Medulla oblongata (tissue), 1 donor: ENCODE measurements at regions not wholly inside any gene's neighbourhood (a gene's known extent, or its start where the extent isn't known, plus 50 kb on each side); places are given as distances from the start of the nearest gene placed in this dataset.
"Not testable (repeated sequence)": the region's sequence is repeated elsewhere in the genome, so short reads cannot be mapped to it uniquely, and the experiment has no call there.

Experiments
- DNase-seq: peaks from one replicate; pipeline ENCODE4 v3.0.0-alpha.2; 2015; ENCODE audit errors: extremely low spot score

DNA sequence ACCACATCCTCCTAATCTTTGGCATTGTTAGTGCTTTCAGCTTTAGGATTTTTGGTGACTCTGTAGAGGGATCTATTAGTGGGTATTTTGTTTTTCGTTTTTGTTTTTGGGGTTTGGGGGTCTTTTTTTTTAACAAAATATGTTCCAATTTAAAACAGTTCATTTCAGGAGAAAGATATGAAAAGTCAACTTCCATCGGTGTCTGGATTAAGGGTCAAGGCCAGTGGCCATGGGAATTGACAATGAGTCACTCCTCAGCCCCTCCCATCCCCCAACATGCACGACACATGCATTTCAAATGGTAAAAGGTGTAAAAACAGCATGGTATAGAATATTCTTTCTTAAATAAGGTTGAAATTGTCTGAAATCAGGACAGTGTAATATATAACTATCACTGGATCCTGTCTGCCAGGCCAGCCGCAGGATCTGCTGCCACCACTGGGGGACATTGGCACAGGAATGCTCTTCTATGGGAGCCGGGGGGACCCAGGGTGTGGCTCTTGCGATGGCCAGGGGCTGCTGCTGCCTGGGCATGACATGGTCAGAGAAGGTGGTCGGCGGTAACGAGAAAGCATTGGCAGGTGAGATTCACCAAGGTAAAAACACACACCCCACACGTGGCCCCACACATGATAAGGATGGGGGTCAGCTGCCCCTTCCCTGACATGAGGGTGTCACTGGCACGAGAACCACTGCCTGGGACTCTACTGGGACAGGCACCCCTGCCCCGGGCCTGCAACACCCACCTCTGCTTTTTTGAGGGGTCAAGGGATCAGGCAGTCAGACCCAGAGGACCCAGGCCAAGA is 126.2 kb upstream of the KCTD7 start:
- DNase-seq = no peak

DNA sequence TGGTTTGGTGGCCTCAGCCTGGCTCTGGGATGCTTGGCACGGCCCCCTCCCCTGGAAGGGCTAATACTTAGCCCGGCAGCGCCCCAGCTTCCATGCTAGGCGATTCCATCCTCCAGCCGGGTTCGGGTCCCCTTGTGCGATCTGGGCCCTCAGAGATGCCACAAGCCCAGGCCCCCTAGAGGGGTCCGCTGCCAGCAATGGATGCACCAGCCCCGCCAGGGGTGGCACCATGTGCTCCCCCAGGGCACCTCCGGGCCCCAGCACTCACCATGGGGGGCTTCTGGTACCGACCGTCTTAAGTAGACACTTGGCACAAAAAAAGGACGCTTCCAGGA is 125.7 kb upstream of the KCTD7 start:
- DNase-seq = no peak

DNA sequence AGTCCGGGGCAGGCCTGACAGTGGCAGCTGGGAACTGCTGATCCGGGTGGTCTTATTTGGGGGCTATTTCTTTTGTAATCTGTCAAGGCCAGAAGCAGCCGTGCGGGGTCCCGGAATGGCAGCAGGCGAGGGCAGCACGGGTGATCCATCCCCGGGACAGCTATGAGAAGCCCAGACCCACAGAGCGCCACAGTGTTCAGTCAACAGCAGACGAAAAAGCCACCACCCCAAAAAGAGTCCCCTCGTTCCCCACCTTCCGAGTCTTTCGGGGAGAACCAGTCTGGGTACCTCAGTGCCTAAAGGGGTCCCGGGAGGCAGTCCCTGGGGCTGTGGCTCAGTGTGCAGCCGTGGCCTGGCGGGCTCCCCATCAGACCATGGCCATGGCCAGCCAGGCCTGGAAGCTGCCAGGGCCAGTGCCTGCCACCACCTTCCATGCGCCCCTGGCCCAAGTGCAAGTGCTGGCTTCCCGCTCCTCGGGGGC is 125.1 kb upstream of the KCTD7 start:
- DNase-seq = no peak

DNA sequence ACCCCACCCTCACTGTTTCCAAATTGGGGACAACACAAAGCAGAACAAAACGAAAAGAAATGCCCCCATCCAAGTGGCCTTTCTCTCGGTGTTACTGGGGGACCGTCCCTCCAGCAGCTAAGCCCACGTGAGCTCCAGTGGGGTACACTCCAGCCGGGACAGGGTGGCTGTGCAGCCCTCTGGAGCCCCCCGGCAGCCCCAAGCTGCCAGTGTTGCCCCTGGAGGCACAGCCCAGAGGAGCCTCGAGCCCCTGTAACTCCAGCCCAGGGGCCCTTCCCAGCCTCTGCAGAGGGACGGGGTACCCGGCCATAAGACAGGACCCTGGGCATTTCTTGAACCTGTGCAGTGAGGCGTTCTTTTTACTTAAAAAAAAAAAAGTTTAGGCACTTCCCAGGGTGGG is 124.5 kb upstream of the KCTD7 start:
- DNase-seq = no peak

DNA sequence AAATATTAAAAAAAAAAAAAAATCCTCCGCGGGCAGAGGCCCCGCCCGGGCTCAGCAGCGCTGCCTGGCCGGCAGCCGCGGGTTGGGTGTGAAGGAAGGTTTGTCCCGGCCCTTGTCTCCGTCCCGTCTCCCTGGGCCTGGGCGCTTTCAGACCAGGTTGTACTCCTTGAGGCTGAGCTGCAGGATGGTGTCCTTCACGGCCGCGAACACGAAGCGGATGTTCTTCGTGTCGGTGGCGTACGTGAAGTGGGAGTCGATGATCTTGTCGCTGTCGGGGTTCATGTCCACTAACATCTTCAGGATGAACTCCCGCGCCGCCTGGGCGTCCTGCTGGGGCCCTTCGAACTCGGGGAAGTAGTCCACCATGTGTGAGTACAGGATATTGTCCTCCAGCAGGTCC is 123.7 kb upstream of the KCTD7 start:
- DNase-seq = no peak

DNA sequence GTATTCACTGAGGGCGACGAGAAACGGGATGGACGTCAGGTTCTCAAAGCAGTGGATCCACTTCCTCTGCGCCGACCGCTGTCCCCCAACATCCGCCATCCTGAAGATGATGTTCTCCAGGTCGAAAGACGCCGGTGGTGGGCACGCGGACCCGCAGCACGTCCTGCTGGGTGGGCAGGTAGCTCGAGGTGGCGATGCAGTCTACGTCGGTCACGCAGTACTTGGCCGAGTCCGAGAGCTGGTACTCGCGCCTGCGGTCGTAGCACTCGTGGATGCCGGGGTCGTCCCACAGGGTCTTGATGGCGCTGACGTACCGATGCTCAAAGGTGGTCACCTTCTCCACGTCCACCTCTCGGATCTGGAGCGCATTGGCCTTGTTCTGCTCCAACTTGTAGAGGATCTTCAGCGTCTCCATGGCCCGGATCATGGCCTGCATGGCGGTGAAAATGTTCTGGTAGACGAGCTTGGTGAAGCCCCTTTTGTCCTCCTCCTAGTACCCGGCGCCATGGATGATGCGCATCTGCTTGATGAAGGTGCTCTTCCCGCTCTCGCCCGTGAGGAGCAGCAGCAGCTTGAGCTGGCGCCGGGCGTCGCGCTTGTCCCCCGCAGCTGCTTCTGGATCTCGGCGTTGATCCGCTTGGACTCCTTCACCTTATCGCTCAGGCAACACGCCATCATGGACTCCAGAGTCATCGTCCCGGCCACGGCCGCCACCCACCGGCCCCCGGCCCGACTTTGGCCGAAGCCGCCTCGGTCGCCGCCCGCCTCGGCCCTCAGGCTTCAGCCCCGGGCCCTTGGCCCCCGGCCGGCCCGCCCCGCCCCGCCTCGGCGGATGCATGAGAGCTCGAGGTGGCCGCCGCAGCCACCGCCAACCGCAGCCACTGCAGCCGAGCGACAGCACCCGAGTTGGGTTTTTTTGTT is 122.9 kb upstream of the KCTD7 start:
- DNase-seq = no peak

DNA sequence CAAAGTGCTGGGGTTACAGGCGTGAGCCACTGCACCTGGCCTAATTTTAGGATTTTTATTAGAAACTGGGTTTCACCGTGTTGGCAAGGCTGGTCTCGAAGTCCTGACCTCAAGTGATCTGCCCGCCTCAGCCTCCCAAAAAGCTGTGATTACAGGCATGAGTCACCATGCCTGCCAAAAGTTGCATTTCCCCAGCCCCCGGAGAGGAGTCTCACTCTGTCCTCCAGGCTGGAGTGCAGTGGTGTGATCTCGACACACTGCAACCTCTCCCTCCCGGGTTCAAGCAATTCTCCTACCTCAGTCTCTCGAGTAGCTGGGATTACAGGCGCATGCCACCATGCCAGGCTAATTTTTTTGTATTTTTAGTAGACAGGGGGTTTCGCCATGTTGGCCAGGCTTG is 122.0 kb upstream of the KCTD7 start:
- not testable (repeated sequence) for DNase-seq

DNA sequence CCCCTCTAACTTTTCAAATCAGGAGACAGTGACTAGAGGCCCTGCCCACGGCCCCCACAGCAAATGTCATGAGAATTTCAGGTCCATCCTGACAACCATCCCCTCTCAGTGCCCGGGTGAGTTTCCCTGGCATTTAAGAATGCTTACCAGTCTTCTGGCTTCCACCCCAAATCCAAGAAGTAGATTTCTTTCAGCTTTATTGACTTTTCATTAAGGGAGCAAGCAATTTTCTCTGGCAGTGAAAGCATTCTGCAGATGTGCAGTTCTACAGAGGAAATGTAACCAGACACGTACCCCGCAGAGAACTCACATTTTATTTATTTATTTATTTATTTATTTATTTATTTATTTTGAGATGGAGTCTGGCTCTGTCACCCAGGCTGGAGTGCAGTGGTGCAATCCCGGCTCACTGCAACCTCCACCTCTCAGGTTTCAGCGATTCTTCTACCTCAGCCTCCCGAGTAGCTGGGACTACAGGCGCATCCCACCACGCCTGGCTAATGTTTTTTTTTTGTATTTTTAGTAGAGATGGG is 120.9 kb upstream of the KCTD7 start:
- DNase-seq = no peak

DNA sequence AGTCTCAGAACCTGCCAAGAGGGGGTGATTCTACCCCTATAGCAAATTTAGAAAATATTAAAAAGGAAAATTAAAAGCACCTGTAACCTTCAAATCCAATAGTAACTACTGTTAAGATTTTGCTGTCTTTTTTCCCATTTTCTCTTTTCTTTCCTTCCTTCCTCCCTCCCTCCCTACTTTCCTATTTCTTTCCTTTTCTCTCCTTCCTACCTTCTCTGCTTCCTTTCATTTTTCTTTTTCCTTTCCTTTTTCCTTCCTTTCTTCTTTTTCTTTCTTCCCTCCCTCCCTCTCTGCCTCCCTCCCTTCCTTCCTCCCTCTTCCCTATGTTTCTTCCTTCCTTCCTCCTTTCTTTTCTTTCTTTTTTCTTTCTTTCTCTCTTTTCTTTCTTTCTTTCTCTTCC is 120.2 kb upstream of the KCTD7 start:
- DNase-seq = no peak

DNA sequence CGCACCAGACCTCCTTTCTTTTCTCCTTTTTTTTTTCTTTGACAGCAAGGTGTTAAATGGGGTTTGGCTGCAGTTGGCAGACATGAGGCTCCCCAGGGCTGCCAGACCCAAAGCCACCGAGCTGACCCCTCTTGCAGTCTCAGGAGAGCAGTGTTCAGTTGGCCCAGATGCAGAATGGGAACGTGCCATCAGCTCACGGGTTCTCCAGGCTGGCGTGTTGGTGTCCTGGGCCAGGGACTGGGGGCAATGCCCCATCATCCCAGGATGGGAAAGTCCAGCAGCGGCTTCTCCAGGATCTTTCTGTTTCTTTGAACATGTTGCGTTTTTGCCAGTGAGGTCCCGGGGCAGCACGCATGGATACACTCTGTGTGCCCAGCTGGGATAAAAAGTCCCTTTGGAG is 114.6 kb upstream of the KCTD7 start:
- DNase-seq = no peak

DNA sequence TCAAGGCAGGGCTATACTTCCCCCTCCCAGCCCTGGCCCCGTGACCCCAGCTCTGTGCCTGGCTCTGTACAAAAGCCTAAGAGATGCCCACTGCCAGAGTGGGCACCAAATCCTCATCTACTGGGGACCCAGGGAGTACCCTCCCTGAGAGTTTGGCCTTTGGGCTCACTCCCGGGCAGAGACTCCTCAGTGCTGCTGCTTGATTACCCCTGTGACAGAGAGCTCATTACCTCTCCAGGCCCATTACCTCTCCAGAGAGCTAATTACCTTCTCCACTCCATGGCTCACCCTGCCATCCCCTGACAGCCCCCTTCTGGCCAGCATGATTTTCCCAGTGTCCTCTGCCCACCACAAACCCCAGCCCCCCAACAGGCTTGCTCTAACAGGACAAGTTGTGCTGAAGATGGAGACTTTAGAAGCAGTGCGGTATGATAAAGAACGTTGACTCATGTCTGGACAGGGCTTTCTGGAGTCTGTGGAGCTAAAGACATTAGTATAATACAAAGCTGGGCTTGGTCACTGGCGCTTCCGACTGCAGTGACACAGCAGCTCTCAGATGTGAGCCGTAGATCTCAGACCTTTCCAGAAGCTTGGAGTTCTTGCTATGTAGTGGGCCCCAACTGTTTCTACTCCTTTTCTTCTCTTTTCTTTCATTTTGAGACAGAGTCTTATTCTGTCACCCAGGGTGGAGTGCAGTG is 111.3 kb upstream of the KCTD7 start:
- DNase-seq = no peak

DNA sequence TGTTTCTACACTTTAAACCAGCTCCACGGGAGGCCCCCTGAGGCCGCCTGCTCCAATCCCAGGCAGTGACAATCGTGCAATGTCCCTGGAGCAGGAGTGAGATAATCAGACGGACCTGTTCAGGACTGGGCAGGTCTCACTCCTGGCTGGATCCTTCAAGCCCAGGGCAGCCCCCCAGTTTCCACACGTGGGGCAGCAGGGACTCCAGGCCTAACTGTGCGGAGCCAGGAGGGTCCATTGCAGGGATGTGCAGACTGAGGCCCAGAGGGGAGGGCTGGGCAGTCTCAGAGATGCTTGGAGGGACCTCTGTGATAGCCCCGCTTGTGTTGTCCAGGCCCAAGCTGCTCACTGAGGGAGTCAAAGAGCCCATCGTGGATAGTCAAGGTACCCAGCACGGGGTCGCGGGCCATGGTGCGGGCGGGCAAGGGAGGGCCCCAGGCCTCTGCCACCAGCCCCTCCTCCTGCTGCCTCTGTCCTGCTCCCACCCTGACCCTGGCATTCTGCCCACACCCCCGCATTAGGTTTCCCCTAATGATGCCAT is 110.5 kb upstream of the KCTD7 start:
- DNase-seq = no peak

DNA sequence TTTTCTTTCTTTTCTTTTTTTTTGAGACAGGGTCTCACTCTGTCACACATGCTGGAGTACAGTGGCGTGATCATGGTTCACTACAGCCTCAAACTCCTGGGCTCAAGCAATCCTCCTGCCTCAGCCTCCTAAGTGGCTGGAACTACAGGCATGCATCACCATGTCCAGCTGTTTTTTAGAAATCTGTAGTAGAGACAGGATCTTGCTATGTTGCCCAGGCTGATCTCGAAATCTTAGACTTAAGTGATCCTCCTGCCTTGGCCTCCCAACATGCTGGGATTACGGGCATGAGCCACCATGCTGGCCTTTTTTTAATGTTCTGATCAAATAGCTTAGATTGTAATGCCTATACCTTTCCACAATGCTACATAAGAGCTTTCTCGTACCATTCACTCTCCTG is 107.0 kb upstream of the KCTD7 start:
- DNase-seq = no peak

DNA sequence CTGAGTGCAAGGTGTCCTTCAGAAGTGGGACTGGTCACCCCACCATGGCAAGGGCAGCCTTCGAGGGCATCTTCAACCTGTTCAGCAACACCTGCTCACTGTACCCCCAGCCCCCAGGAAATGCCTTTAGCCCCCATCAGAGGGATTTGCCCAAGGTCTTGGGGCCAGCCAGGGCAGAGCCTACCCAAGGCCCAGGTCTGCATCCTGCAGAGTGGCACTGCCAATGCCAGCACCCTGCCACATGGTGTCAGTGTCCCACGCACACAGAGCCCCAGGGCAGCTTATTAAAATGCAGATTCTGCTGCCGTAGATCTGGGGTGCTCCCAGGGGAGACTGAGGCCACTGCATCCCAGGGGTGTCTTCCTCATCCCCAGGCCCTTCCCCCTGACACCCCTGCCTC is 106.2 kb upstream of the KCTD7 start:
- no peak for DNase-seq

DNA sequence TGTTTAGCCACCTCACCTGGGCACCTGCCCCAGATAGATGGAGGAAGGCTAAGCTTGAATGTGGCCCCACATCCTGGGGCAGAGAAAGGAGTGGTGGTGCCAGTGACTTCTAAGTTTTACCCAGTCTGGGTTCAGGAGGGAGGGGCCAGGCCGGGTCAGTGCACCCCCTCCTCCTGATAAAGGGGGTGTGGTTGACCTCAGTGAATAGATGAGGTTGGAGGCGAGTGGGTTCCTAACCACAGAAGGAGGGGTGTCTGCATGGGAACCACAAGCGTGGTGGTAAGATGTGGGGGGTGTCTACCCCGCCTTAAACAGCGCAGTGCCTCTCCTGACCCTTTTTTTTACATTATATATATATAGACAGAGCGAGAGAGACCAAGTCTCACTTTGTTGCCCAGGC is 105.3 kb upstream of the KCTD7 start:
- DNase-seq = no peak

DNA sequence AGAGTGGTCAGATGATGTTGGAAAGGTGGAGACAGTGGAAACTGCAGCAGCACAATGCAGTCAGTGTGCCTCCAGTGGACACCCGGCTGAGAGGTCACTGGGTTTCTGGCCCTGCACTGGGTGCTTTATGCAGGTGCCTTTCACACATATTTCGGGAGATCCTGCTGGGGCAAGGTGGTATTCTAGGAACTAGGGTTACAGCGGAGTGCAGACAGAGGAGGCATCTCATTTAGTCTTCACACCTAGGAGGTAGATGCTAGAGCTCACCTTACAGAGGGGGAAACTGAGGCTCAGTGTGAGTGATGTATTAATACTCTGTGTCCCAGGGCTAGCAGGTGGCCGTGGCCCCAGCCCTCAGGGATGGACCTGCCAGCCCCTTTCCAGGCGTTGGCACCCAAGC is 103.9 kb upstream of the KCTD7 start:
- DNase-seq = no peak

DNA sequence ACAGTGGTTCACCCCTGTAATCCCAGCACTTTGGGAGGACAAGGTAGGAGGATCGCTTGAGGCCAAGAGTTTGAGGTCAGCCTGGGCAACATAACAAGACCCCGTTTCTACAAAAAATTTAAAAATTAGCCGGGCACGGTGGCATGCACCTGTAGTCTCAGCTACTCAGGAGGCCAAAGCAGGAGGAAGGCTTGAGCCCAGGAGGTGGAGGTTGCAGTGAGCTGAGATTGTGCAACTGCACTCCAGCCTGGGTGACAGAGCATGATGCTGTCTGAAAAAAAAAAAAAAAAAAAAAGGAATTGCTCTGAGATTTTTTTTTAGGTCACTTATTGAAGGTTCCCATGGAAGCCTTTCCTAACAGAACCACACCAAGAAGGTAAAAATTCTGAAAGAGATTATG is 101.9 kb upstream of the KCTD7 start:
- DNase-seq = not testable (repeated sequence)

DNA sequence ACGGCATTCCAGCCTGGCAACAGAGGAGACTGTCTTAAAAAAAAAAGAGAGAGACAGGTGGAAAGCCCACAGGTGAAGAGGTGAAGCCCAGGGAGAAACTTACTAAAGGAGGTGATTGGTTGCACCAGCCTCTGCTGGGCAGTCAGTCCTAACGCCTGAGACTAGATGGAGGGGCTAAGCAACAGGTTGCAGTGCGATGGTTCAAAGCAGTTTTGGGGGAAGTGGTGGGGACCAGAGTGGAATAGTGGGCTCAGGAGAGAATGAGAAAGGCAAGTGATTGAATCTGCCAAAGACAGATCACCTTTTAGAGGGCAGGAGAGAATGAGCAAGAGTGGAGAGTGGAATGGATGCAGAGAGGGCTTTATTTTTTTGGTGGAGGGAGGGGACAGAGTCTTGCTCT is 100.0 kb upstream of the KCTD7 start:
- no peak for DNase-seq

DNA sequence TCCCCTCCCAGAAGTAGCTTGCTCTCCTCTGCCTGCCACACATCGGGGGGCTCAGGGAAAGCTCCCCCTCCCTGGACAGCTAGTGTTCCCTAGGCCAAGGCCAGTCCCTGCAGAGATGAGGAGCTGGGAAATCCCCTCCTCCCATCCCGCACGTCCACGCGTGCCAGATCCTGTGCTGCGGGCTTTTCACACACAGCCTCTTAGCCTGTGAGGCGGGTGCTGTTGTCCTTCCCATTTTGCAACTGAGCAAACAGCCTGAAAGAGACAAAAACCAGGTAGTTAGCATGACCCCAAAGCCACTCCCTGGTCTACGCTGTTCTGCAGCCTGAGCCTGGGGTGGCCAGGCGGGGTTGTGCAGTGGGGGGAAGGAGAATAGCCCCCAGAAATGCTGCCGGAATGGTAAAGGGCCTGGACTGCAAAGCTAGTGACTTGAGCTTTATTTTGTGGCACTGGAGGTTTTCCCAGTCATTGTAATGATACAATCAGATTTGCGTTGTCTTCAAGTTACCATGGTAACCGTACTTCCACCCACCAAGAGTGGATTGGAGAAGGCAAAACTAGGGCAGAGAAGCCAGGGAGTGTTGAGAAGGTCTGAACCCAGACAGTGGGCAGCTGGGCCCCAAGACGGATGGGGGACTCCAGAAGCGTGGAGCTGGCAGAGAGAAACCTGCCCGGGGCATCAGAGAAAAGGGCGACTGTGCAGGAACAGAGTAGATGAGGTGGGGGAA is 98.6 kb upstream of the KCTD7 start:
- no peak for DNase-seq

DNA sequence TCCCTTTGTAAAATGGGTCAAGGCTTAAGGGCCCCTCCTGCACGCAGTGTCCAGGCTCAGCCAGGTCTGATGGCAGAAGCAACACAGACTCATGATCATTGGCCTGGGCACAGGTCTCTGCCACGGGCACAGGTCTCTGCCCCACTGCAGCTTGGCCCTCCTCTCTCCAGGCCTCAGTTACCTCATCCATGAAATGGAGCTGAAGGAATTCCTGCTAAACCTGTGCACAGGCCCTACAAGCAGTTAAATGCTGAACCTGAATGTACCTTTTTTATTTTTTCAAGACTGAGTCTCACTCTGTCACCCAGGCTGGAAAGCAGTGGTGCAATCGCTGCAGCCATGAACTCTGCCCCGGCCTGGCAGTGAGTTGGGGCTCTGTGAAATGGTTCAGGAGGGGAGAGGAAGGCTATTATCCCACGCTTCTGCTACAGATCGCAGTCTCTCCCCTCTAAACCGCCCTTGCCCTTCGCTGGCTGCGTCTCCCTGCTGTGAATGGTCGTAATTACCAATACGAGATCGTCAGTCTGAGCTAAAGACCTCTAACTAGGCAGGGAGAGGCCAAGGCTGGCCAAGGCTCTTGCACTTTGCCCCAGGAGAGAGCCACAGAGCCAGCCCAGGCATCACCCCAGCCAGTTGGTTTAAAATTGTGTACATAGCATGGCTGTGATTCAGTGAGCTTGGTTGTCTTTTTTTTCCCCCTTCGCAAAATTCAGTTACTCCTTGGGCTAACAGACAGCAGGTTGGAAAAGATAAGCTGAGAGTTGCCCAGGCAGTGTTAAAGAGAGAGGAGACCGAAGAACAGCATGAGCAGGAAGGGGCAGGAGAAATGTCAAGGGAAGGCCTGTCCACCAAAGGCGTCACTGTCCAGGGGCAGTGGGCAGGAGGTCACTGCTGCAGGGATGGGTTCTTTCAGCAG is 93.0 kb upstream of the KCTD7 start:
- DNase-seq = no peak
